Keratinocyte (primary cell): ENCODE measurements at regions not wholly inside any gene's neighbourhood (a gene's known extent, or its start where the extent isn't known, plus 50 kb on each side); places are given as distances from the start of the nearest gene placed in this dataset.

Source experiments
- DNase-seq: peaks from one replicate; pipeline ENCODE4 v3.0.0-alpha.2; 2011; ENCODE audit warnings: low read depth, missing footprints, low spot score
- FAIRE-seq: peaks from 2 replicates; lab custom pipeline; 2011; peaks lifted over from hg19 to GRCh38; lab: Jason Lieb, UNC
- H2AFZ ChIP-seq: 2 replicates; pipeline ENCODE4 v1.6.0; 2012; ENCODE audit warnings: low read length, control low read depth, inconsistent platforms; ENCODE audit not compliant: control insufficient read depth
- H3K27ac ChIP-seq: 2 replicates; pipeline ENCODE4 v1.5.1; 2011; ENCODE audit warnings: low read length; ENCODE audit not compliant: control insufficient read depth, insufficient read depth
- H3K27me3 ChIP-seq: 3 replicates; pipeline ENCODE4 v1.6.0; 2011; ENCODE audit warnings: low read length; ENCODE audit not compliant: control insufficient read depth, insufficient read depth; ENCODE audit errors: extremely low read depth
- H3K36me3 ChIP-seq, 2 experiments: 2 replicates in 1 of 2; 3 replicates in 1 of 2; pipeline ENCODE4 v1.5.1; 2011; ENCODE audit warnings: low read length in 2 of 2, mild to moderate bottlenecking in 1 of 2; ENCODE audit not compliant: control insufficient read depth in 2 of 2, insufficient read depth in 2 of 2; ENCODE audit errors: extremely low read depth in 1 of 2
- H3K4me1 ChIP-seq: 3 replicates; pipeline ENCODE4 v1.5.1; 2011; ENCODE audit warnings: low read length; ENCODE audit not compliant: control insufficient read depth, insufficient read depth; ENCODE audit errors: extremely low read depth
- H3K4me2 ChIP-seq: 3 replicates; pipeline ENCODE4 v1.6.0; 2011; ENCODE audit warnings: low read depth, low read length; ENCODE audit not compliant: control insufficient read depth, insufficient read depth; ENCODE audit errors: extremely low read depth
- H3K4me3 ChIP-seq, 3 experiments: fragments of 200-600 bp in 1 of 3; sonication (generic) in 1 of 3; 2 replicates in 2 of 3; 3 replicates in 1 of 3; pipeline ENCODE4 v1.5.1; 2011 to 2016; ENCODE audit warnings: low read length in 3 of 3, mild to moderate bottlenecking in 3 of 3, control low read depth in 2 of 3, inconsistent platforms in 1 of 3, low read depth in 1 of 3, mixed read lengths in 1 of 3, mixed run types in 1 of 3, moderate library complexity in 1 of 3; ENCODE audit not compliant: control insufficient read depth in 2 of 3, insufficient read depth in 2 of 3; ENCODE audit errors: extremely low read depth in 1 of 3
- H3K79me2 ChIP-seq: 2 replicates; pipeline ENCODE4 v1.6.0; 2012; ENCODE audit warnings: low read length; ENCODE audit not compliant: control insufficient read depth, insufficient read depth
- H3K9ac ChIP-seq: 3 replicates; pipeline ENCODE4 v1.6.0; 2011; ENCODE audit warnings: low read length; ENCODE audit not compliant: control insufficient read depth, insufficient read depth; ENCODE audit errors: extremely low read depth
- H3K9me1 ChIP-seq: 3 replicates; pipeline ENCODE4 v1.6.0; 2011; ENCODE audit warnings: low read length; ENCODE audit not compliant: control insufficient read depth, insufficient read depth; ENCODE audit errors: extremely low read depth
- H3K9me3 ChIP-seq: 2 replicates; pipeline ENCODE4 v1.5.1; 2012; ENCODE audit warnings: low read depth, low read length; ENCODE audit not compliant: control insufficient read depth
- H4K20me1 ChIP-seq: 3 replicates; pipeline ENCODE4 v1.6.0; 2011; ENCODE audit warnings: low read length; ENCODE audit not compliant: control insufficient read depth, insufficient read depth; ENCODE audit errors: extremely low read depth
- EZH2 ChIP-seq: IDR thresholded peaks from one replicate; pipeline ENCODE4 v1.6.1; 2012; ENCODE audit warnings: inconsistent platforms, mild to moderate bottlenecking, low read length, moderate library complexity
- dilution Hi-C: fragments of 300-500 bp; cut with MboI; formaldehyde crosslinking; loops from one replicate; pipeline ENCODE4 v1.7.0; 2020; ENCODE audit warnings: low sequenced_read_pairs; ENCODE audit not compliant: extremely low pct_ligation_motif_present
- TF ChIP-seq, protein P1 (sequence below), 3 experiments: IDR thresholded peaks in 1 of 3; conservative IDR thresholded peaks in 1 of 3; optimal IDR thresholded peaks in 1 of 3; 2 replicates in 2 of 3; 3 replicates in 1 of 3; pipeline versions ENCODE3 to v1.5.1; 2011; ENCODE audit warnings: low read length in 3 of 3, mild to moderate bottlenecking in 3 of 3, moderate library complexity in 2 of 3, control low read depth in 1 of 3, inconsistent platforms in 1 of 3; ENCODE audit not compliant: insufficient read depth in 2 of 3; ENCODE audit errors: extremely low read depth in 1 of 3

DNA sequence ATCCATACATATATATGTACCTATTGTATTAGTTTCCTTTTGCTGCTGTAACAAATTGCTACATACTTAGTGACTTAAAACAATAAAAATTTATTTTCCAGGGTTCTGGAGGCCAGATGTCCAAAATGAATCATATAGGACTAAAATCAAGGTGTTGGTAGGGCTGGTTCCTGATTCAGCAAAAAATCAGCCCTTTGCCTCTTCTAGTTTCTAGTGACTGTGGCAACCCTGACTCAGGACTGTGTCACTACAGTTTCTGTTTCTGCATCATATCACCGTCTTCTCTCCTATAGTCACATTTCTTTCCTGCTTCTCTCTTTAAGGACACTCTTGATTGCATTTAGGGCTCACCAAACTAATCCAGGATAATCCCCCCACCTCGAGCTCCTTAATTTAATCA is 386.3 kb upstream of the TBX3 start:
- no peaks in the 10 kb centered on the region for H3K9me1 ChIP-seq
- no peak overlapping the region for H3K27ac ChIP-seq
- no peak overlapping the region for H2AFZ ChIP-seq
- TF ChIP-seq, protein P1, sequence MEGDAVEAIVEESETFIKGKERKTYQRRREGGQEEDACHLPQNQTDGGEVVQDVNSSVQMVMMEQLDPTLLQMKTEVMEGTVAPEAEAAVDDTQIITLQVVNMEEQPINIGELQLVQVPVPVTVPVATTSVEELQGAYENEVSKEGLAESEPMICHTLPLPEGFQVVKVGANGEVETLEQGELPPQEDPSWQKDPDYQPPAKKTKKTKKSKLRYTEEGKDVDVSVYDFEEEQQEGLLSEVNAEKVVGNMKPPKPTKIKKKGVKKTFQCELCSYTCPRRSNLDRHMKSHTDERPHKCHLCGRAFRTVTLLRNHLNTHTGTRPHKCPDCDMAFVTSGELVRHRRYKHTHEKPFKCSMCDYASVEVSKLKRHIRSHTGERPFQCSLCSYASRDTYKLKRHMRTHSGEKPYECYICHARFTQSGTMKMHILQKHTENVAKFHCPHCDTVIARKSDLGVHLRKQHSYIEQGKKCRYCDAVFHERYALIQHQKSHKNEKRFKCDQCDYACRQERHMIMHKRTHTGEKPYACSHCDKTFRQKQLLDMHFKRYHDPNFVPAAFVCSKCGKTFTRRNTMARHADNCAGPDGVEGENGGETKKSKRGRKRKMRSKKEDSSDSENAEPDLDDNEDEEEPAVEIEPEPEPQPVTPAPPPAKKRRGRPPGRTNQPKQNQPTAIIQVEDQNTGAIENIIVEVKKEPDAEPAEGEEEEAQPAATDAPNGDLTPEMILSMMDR (optimal IDR thresholded peaks at IDR 0.05 in 1 of 3, IDR thresholded peaks at IDR 0.05 in 1 of 3, conservative IDR thresholded peaks at IDR 0.05 in 1 of 3; ENCODE audit: extremely low read depth in 1 of 3, insufficient read depth in 2 of 3, low read length in 3 of 3): no peak
- TF ChIP-seq EZH2: no peak
- H3K36me3 ChIP-seq: no peaks in the 10 kb centered on the region
- H3K9me3 ChIP-seq: no peaks in the 10 kb centered on the region
- dilution Hi-C loops: no loop called here
- no peak overlapping the region for H3K4me2 ChIP-seq
- no peak for DNase-seq
- no peaks in the 10 kb centered on the region for H3K27me3 ChIP-seq
- H3K4me3 ChIP-seq: no peak overlapping the region
- no peaks in the 10 kb centered on the region for H3K79me2 ChIP-seq
- H4K20me1 ChIP-seq: no peaks in the 10 kb centered on the region
- H3K4me1 ChIP-seq: no peaks in the 10 kb centered on the region
- no peak for FAIRE-seq
- no peak overlapping the region for H3K9ac ChIP-seq

DNA sequence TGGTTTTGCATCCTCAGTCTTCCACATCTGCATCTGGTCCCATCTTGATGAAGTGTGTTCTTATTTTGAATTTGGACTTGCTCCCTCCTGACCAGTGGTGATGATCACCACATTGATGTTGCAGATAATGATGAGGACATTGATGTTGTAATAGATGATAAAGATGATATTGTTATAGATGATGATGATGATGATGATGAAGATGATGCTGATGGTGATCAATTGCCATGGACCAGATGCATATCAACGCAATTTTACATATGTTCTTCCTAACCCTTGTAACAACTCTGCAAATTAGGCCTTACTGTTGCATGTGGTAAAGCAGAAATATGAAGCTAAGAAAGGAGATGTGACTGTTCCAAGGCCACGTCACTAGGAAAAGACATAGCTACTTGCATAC is 380.3 kb upstream of the TBX3 start:
- H3K27ac ChIP-seq: no peak overlapping the region
- no peak for TF ChIP-seq EZH2
- TF ChIP-seq, protein P1 (optimal IDR thresholded peaks at IDR 0.05 in 1 of 3, IDR thresholded peaks at IDR 0.05 in 1 of 3, conservative IDR thresholded peaks at IDR 0.05 in 1 of 3; ENCODE audit: extremely low read depth in 1 of 3, insufficient read depth in 2 of 3, low read length in 3 of 3): no peak
- H2AFZ ChIP-seq: no peak overlapping the region
- H3K9me3 ChIP-seq: no peaks in the 10 kb centered on the region
- H3K4me3 ChIP-seq: no peak overlapping the region
- H3K79me2 ChIP-seq: no peaks in the 10 kb centered on the region
- no peak for FAIRE-seq
- no peak for DNase-seq
- no peaks in the 10 kb centered on the region for H4K20me1 ChIP-seq
- no peaks in the 10 kb centered on the region for H3K9me1 ChIP-seq
- no peak overlapping the region for H3K9ac ChIP-seq
- H3K4me1 ChIP-seq: no peaks in the 10 kb centered on the region
- dilution Hi-C loops: no loop called here
- H3K4me2 ChIP-seq: no peak overlapping the region
- H3K36me3 ChIP-seq: no peaks in the 10 kb centered on the region
- H3K27me3 ChIP-seq: no peaks in the 10 kb centered on the region
